ENCODE measurements at regions not wholly inside any gene's neighbourhood (a gene's known extent, or its start where the extent isn't known, plus 50 kb on each side); places are given as distances from the start of the nearest gene placed in this dataset.
"Not testable (repeated sequence)": the region's sequence is repeated elsewhere in the genome, so short reads cannot be mapped to it uniquely, and the experiment has no call there.

DNA sequence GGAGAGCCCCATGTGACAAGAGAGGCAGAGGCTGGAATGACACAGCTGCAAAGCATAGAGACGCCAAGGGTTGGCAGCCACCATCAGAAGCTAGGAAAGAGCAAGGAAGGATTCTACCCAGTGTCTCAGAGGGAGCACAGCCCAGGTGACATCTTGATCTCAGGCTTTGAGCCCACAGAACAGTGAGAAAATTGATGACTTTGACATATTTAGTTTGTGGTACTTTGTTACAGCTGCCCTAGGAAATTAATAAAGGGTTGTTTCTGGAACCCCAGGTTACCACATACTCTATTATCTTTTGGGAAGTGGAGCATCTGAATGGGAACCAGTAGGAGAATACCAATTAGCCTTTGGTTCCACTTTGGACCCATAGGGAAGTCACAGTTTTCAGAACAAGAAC lies 231.7 kb downstream of the ZNF621 start:
- no peak for DNase-seq

DNA sequence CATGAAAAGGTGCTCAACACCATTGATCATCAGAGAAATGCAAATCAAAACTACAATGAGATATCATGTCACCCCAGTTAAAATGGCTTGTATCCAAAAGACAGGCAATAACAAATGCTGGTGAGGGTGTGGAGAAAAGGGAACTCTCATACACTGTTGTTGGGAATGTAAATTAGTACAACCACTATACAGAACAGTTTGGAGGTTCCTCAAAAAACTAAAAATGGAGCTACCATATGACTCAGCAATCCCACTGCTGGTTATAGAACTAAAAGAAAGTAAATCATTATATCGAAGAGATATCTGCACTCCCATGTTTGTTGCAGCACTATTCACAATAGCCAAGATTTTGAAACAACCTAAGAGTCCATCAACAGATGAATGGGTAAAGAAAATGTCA lies 238.0 kb downstream of the ZNF621 start:
- not testable (repeated sequence) for DNase-seq

DNA sequence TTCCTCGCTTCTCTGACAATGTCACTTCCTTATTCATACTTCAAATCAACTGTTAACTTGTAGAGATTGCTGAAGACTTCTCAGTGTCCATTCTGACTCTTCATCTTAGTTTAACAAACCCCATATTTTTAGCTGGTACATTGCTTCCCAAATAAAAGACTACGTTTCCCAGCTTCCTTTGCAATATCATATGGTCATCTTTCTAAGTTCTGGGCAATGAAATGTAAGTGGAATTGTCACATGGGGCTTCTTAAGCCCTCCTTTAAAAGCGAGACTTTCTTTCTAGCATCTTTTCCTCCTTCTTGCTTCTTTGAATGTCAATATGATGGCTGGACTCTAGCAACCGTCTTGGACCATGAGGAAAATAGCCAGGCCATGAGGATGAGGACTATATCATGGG lies 239.0 kb downstream of the ZNF621 start:
- no peak for DNase-seq

DNA sequence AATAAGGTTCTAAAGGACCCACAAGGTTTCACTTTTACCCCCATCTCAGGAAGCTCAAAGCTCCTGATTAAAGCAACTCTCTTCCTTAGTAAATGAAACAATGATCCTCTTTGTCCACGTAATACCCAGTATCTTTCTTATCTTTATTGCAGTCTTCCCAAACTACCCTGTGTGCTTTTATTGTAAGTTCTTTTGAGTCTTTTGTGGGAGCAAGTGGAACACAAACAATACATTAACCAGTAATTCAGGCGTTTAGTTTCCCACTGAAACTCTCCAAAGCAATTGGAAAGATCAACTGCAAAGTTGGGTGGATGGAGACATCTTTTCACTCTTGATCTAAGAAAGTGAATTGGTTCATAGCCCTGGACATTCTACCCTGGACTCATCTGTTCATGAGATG lies 240.0 kb downstream of the ZNF621 start:
- DNase-seq, result no peak

DNA sequence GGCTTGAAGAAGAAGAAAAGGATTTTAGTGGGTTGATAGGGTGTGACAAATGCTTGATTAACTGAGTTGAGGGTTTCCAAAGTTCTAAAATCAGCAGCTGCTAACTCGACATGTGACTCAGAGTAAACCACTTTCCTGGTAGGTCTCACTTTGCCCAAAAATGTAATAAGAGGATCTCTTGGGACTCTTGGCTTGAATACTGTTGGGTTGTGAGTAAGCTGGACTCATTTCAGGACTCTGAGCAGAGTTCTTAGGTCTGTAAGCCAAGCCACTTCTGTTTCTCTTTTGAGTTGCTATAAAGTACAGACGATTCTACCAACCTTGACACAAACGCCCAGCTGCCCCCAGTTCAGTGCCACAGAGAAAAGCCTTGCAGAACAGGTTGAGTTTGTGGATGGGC lies 241.1 kb downstream of the ZNF621 start:
- no peak for DNase-seq

DNA sequence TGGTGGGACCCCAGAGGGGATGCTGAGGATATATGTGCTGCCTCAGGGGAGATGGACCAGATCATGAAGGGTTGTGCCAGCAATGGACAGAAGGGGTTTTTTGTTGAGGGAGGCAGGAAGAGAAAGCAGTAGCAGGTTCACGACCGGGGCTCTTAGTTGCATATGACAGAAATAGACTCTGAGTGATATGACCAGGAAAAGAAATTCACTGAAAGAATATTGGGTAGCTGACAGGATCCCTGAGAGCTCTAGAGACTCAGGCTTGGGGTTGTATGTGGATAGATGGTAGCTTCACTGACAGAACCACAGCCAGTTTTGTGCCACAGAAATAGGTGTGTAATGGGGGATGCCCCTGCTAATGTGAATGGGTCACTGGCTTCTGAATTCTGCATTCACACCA lies 241.6 kb downstream of the ZNF621 start:
- no peak for DNase-seq

DNA sequence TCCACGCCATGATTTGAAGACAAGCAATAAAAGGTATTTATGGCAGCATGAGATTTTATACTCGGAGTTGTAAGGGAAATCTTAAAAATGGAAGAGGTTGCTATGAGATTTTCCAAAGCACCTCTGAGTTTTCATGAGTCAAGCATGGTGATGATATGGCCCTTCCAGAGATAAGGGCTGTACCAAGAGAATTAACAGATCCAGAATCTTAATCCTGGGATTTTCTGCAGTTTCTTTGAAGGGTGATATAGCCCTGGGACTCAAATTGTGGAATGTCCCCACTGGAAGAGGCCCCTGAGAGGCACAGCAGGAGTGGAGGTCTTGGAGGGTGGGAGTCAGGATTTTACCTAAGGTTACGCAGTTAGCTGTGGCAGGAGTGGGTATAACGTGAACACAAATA lies 243.3 kb downstream of the ZNF621 start:
- DNase-seq, result no peak

DNA sequence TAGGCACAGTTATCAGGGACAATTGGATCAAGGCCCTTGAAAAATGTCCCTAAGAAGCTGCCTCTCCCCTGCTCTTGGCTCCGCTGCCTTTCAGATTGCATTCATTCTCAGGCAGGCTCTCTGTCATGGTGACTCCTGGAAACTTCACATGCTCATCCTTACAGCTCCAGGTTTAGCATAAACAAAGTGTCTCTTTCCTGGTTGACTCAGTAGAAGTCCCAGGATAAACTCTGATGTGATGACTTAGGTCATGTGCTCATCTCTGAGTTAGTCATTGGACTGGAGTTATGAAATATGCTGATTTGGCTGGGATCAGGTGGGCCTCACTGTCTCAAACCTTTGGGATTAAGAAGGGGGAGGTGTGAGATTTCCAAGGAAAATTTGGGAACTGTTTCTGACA lies 243.8 kb downstream of the ZNF621 start:
- no peak for DNase-seq

DNA sequence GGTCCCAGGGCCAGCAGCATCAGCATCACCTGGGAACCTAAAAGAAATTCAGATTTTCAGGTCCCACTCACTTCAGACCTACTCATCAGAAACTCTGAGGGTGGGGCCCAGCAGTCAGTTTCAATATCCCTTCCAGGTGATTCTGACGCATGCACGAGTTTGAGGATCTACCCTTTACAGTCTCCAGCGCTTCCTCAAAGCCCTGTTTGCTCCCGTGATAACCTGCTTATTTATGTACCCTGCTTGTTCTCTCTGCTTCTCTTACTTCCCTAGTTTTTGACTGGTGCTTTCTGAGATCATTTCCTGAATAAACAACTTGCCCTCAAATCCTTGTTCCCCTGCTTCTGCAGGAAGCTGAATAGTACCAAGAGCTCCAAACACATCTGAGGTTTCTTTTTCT lies 245.3 kb downstream of the ZNF621 start:
- no peak for DNase-seq

DNA sequence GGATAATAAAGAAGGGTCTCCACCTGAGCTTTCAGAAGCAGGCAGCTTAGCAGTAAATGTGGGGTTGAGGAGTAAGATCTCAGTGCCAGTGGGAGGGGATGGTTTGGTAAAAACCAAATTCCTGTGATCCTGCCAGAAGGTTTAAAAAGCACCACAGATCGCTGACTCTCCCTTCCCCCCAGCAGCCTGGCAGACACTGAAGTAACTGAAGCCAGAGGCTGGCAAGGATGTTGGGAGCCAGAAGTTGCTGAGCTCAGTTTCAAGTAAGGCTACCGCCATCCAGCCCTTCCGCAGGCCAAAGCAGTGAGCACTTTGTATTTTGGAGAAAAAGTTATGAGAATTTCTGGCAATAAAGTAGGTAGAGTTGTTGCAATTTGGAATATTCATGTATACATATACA lies 246.4 kb downstream of the ZNF621 start:
- no peak for DNase-seq

DNA sequence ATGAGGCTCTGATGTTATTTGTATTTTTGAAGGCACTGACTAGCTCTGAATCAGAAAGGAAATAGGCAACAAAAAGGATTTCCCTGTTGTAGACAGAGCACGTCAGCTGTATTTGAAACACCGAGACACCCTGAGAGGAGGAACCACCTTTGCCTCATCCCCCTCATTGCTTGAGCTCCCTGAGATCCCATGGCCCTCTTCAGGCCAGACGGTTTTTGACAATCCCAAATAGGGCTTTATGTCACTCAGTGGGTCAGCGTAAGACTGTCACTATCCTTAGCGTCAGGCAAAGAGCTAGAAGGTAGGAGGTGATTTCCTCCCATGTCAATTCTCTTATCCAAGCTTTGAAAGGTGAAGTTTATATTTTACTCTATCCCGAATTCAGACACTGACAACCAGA lies 254.3 kb downstream of the ZNF621 start:
- no peak for DNase-seq

DNA sequence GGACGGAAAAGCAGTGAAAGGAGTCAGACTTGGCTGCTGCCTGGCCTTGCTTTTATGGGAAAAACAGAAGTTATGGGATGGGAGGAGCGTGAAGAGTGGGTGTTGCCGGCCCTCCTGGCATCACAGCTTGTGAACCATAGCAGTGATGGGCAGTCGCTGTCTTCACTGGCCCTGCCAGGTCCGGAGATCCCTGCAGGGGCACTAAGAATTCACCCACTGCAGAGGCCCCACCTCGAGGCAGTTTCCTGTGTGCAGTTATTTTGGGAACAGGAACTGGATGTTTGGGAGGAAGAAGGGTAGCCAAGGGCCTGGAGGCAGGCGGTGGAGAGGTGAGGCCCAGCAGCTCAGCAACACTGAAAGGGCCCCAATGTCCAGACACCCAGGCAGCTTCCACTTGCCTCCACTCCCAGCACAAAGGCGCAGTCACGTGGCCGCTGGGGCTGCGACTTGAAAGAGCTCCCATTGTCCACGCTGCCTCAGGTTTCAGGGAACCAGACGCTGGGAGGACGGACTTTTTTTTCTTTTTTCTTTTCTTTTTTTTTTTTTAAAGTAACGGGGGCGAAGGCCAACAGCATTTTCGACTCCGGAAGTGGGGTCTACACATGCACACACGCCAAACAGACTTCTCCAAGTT lies 255.6 kb downstream of the ZNF621 start:
- DNase-seq, result no peak

DNA sequence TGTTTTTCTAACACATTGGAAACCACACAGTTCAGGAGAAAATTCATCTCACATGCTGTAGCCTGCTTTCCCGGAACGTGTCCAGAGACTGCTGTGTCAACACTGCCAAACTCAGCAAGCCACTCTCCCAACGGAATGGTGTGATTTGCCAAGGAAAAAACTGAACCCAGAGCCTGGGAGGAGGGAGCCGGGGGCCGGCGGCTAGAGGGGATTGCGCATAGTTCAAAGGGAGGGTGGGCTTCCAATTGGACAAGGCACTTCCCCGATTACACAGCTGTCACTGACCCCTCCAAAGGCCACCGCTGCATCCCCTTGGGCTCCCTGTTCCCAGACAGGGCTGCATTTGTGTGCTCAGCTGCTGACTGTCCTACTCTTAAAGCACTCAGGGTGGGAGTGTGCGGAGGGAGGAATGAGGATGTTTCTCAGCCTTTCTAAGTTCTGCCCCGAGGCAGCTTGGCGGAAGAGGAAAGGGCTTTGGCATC lies 256.2 kb downstream of the ZNF621 start:
- DNase-seq, result peak; percentile 5

DNA sequence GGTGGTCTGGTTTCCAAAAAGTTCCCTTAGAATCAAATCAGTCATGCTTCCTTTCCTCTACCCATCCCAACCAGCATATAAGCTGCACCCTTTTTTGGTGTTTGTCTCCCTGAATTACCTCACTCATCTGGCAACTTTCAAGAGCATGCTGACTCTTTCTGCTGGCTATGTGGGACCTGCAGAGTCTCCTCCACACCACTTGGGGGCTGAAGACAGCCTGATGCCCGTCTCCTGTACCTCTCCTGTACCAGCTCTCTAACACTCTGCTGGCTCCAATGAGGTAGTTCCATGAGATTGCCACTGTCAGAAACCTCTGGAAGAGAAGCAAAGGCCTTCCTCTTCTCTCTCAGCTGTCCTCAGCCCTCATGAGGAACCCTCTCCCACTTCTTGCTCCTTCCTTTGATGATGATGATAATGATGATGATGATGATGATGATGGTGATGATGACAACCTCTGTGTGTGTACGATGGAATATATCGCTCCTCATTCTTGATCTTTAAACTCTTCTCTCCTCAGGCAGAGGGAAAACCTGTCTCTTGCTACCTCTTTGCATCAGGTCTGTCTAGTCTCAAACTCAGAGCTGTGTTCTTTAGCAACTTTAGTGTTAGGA lies 257.5 kb downstream of the ZNF621 start:
- DNase-seq, result no peak

DNA sequence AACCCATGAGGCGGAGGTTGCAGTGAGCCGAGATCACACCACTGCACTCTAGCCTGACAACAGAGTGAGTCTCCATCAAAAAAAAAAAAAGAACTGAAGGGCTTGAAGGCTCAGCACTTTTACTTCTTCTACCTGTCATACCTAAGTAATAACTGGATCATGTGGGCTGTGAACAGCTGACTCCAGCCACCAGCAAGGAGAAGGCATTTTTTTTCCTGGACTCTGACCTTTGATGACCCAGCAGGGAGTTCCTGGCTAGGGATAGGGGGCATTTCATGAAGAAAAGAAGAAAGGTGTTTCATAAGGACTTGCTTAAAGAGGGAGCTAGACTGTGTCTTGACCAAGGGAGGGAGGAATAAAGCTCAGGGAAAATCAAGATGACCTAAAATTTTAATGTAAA lies 266.0 kb downstream of the ZNF621 start:
- DNase-seq, result no peak

DNA sequence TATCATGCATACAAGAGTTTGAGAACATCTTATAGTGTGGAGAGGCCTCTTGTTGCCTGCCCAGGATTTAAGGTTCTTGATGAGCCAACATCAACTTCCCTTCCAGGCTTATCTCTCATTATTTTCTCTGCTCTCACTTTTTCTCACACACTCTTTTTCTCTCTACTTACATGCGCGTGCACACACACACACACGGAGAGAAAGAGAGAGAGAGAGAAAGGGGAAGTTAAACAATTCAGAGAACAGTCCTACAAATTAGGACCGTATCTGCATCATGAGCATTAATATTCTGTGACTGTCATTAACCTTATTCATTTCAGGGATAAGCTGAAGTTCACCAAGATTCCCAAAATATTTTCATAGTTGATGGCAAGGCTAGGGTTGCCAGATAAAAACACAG lies 269.0 kb downstream of the ZNF621 start:
- no peak for DNase-seq

DNA sequence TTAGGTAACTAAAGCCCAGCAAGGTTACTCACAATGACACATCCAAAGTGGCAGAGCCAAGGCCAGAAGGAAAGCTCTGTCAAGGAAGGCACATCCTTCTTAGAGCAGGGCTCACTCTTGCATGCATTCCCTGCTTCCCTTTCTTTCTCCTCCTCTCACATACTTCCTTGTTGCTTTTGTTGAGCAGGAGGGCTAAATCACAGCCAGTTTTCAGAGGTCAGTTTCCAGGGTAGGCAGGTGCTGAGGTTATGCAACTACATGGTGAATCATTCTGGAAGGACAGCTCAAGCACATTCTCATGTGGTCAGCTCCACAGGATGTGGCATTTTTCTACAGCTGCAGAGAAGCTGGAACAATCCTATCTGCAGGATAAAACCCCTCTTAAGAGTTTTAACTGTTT lies 275.6 kb downstream of the ZNF621 start:
- DNase-seq, result no peak

DNA sequence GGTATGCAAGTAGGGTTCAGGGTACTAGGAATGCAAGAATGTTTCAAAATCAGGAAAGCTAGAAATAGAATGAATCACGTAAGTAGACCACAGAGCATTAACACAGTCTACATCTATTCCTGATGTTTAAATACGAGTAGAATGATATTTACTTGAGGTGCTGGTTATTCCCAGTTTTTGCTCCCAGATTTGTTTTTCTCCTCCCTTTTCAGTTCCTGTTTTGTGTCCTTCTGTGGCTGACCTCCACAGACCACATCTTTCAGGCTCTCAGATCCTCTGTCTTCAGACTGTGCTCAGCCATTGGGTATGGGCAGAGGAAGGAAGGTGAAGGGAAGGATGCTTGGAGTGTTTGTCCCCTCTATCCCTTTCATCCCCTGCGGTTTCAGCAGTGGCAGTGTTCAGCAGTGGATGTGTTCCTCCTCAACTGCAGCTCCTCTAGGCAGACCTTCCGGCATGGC lies 276.6 kb downstream of the ZNF621 start:
- no peak for DNase-seq

DNA sequence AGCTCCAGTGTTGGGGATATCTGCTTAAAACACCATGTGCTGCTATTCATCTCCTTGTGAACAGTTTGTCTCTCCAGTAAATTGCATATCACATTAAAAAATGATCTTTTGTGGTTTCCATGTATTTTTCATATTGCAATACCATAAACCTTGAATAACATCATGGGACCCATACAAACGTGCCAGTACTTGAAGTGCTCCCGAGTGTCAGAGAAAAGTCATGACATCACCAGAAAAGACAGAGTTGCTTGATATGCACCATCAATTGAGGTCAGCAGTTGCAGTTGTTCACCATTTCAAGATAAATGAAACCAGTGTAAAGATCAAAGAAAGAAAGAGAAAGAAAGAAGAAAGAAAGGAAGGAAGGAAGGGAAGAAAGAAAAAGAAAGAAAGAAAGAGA lies 278.6 kb downstream of the ZNF621 start:
- no peak for DNase-seq

DNA sequence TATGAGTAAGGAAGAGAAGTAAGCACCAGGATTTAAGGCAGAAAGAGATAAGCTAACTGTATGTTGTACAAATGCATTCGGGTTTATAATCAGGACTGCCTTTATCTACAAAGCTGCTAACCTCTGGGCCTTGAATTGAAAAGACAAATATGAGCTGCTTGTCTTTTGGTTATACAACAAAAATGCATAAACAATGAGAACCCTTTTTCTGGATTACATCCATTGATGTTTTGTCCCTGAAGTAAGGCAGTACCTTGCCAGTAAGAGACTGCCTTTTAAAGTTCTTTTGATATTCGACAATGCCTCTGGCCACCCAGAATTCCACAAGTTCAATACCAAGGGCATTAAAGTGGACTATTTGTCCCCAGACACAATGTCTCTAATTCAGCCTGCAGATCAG lies 280.7 kb downstream of the ZNF621 start:
- no peak for DNase-seq

DNA sequence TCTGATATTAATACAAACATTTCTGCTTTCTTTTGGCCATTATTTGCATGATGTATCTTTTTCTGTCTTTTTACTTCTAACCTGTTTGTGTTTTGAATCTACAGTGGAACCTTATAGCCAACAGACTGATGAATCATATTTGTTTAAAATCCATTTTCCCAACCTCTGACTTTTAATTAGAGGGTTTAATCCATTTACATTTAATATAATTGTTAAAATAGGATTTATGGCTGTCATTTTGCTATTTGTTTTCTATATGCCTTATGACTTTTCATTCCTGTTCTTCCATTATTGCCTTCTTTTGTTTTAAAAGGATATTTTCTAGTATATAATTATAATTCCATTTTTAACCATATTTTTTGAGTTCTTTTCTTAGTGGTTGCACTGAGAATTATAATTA lies 286.1 kb downstream of the ZNF621 start:
- DNase-seq, result no peak

DNA sequence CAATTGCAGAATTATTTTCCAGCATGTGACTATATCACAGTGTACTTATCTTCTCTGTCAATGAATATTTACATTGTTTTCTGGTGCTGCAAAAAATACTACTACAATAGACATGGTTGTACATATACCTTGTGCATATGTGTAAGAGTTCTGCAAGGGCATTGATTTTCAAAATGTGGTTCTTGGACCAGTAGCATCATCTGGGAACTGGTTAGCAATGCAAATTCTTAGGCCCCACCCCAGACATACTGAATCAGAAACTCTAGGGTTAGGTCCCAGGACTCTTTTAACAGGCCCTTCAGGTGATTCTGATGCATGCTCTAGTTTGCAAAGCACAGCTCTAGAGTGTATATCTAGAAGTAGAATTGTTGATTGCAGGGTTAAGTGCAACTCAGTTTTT lies 292.3 kb downstream of the ZNF621 start:
- DNase-seq, result no peak

DNA sequence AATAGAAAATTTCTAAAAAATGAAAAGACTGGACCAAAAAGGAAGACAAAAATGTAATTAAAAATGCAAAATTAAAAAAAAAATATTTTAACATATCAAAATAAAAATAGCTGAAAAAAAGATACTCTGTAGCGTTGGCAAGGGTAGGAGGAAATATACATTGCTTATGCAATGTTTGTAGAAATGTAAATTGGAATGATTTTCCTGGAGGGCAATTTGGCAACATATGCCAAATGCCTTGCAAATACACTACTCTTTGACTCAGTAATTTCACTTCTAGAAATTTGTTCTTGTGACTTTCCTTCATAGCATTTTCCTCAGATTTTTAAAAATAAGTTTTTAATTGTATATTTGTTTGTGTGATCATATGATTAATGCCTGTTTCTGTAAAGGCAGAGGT lies 296.6 kb downstream of the ZNF621 start:
- DNase-seq, result no peak

DNA sequence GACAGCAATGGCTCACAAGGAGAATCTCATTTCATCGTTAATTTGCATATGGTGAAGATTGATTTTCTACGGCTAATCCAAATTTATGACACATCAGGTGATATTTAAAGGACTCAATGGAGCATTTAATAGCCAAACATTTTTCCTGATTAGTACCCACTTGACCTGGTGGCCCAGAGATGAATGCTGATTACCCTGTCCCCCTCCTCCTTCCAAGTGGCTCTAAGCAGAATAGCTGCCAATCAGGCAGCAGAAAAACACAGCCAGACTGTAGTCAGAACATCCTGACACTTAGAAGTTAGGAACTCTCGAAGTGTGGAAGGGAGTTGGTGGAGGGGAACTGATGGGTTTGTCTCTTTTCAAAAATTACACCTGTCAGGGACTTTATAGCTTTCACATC lies 302.5 kb downstream of the ZNF621 start:
- DNase-seq, result peak; percentile 4

All from NCI-H1417 treated with DMSO at 0.1 percent for 48 hours (cell line).